T-helper 9 cell (primary cell): ENCODE measurements at regions not wholly inside any gene's neighbourhood (a gene's known extent, or its start where the extent isn't known, plus 50 kb on each side); places are given as distances from the start of the nearest gene placed in this dataset.

Experiments used
- DNase-seq: peaks from one replicate; pipeline ENCODE4 v3.0.0-alpha.2; 2020

DNA sequence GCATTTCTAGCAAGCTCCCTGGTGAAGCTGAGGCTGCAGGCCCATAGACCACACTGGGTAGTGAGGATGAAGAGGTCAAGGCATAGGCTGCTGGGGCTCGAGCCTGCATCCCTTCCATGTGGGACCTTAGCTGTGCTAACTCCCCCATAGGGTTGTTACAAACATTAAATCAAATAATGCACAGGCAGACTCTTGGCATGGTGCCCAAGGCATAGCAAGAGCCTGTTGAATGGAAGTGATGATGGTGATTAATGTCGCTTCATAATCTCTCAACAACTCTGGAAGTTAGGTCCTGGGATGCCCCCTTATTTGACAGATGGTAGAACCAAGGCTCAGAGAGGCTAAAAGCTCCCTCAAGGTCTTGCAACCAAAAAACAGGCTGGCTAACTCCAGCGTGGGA, 283.9 kb upstream of the EEF2KMT start:
- no peak for DNase-seq

- no peak for DNase-seq
Measured at GRCh38 chr16:5379954-5380353, 282.4 kb upstream of the EEF2KMT start.

GRCh38 chr16:5378531-5378930, 280.9 kb upstream of the EEF2KMT start:
- DNase-seq, result no peak

DNA sequence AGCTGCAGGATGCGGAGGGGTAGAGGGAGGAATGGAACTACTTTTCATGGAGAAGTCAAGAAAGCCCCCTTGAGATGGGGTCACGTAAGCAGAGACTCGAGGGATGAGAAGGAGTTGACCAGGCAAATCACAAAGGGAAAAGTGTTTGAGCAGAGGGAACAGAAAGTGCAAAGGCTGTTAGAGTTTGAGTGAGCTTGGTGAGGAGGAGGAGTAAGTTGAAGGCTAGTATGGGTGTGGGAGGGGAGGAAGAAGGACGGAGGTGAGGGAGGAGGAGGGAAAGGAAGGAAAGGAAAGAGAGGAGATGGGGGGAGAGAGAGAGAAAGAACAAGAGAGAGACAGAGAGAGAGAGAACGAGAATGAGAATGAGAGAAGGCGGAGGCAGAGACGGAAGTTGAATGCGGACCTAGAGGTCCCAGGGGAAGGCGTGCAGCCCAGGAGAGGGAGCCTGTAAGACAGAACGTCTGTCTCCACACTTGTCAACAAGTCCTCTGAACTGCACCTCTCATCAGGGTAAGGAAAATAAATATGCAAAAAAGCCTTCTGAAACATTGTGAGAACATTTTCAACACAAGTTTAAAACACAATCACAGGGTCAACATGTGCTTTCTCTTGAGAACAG, 279.8 kb upstream of the EEF2KMT start:
- DNase-seq, result no peak

- DNase-seq, result no peak
Measured at GRCh38 chr16:5374184-5374583, 276.6 kb upstream of the EEF2KMT start.

DNA sequence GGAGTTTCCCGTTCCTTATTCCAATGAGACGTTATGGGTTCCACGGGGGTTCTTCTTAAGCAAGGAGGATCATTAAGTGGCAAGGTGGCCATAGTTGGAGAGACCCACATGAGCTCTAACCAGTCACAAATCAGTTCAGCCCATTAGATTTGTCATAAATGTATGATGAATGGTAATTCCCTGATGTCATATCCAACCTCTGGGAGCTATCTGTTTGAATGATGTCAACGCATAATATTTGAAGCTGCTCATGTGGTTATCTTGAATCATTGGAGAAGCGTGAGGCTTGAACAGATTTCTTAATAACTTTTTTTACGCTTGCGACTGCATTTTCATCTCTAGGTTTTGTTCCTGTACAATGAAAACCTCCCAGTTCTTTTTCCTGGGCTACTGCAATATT, 270.4 kb upstream of the EEF2KMT start:
- DNase-seq, result no peak

DNA sequence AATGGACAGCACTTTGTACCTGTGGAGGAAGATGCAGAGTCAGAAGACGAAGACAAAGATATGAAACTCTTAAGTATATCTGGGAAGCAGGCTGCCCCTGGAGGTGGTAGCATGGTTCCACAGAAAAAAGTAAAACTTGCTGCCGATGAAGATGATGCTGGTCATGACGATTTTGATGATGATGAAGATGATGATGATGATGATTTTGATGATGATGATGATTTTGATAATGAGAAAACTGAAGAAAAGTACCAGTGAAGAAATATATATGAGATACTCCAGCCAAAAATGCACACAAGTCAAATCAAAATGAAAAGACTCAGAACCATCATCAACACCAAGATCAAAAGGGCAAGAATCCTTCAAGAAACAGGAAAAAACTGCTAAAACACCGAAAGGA, 268.5 kb upstream of the EEF2KMT start:
- no peak for DNase-seq

DNA sequence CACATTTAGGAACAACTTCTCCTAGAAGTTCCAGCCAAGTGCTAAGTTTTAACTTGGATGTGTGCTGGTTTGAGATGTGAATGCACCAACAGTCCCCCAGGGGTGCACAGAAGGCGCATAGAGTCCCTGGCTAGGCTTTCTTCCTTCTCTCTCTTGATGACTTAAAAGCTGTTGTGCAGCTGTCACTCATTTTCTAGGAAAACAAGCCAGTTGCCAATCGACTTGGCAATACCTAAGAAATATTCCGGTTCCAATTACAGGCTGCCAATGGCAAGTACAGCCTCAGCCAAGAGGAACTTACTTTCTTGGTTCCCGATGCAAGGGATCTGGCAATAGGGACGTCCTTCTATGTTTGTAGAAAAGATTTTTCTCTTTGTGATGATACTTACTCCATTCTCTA, 266.6 kb upstream of the EEF2KMT start:
- DNase-seq, result no peak

DNA sequence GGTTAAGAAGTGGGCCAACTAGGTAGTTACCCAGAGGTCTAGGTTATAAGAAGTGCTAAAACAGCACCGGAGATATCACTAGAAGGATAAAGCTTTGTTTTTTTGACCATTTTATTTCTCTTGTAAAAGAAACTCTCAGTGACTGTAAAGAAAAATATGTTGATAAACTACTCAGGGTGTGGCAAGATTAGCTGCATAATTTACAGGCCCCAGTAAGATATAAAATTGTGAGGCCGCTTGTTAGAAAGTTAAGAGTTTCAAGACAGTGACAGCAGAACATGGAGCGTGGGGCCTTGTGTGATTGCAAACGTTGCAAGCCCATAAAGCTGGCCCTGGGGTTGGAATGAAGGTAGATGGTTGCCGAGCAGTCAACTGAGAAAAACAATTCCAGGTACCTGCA, 263.7 kb upstream of the EEF2KMT start:
- no peak for DNase-seq

DNA sequence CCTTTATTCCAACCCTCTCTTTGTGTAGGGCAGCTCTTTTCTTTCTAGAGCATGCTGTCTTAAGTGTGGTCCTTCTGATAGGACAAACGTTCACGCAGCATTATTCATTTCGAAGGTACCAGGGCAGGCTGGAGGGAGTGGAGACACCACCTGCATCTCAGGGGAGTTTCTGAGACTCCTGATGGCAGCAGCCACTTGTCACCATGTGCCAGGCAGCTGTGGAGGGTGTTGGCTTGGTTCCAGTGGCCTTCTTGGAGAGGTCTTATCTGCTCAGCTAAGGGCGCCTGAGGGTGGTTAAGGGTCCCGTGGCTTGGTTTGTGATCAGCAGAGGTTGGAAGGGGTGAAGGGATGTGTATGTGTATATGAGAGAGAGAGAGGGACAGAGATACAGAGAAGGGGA, 257.1 kb upstream of the EEF2KMT start:
- DNase-seq, result no peak

DNA sequence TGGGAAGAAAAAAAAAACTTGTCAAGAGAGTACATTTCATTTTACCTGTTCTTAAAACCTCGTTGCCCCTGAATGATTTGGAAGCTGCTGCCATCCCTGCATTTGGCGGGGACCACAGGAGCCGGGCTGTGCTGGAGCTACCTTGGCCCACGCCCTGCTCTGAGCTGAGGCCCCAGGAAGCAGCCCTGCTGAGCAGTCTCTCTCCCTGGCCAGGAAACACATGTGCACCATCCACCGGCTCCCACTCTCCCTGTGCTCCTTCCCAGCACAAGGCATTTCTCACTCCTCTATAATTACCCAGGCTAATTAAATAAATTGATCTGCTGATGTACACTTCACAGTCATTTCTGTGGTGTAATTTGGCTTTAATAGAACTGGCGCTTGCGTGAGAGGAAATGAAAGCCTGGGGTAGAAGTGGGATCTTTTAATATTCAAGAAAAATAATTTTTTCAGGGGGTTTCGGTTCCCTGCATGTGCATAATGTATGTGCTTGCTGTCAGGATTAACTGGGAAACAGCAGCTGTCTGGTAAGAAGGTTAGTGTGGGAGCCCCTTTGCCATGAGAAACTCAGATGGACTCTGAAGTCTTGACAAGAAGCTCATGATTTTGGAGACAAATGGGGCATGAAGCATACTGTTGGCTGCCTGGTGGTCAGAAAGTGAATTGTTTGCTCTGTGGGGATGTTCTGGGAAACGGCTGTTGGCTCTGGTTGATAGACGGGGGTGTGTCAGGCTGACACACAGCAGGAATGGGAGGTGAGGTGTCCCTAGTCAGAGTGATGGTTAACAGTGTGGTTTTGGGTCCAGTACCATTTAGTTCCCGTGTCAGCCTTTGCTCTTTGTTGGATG, 252.3 kb upstream of the EEF2KMT start:
- no peak for DNase-seq

- no peak for DNase-seq
Measured at GRCh38 chr16:5349101-5349500, 251.5 kb upstream of the EEF2KMT start.

DNA sequence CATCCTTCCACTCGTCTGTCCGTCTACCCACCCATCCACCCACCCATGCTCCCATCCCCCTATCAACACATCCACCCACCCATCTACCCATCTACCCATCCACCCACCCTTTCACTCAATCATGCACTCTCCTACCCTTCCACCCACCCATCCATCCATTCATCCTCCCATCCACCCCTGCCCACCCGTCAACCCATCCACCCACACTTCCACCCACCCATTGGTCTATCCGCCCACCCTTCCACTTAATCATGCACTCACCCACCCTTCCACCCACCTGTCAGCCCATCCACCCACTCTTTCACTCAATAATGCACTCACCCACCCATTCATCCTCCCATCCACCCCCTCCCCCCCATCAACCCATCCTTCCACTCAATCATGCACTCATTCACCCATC, 250.0 kb upstream of the EEF2KMT start:
- no peak for DNase-seq

DNA sequence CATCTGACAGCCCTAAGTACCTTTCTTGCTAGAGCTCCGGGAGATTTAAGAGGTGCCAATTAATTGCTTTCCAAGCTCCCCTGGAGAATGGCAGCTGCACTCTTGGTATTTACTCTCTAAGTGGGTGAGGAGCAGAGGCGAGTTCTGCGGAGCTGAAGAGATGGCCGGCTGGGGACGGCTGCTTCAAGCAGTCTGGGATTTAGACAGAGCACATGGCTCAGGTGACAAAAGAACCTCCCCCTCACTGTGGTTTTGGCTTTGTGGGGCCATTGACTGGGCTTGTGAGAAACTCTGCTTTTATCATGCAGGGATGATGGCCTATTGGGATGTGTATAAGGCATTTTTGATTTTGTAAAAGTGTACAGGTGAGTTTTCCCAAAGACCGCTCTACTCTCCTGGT, 239.3 kb upstream of the EEF2KMT start:
- DNase-seq, result no peak

- no peak for DNase-seq
Measured at GRCh38 chr16:5333991-5334390, 236.4 kb upstream of the EEF2KMT start.

GRCh38 chr16:5333126-5333525, 235.5 kb upstream of the EEF2KMT start:
- DNase-seq, result no peak

DNA sequence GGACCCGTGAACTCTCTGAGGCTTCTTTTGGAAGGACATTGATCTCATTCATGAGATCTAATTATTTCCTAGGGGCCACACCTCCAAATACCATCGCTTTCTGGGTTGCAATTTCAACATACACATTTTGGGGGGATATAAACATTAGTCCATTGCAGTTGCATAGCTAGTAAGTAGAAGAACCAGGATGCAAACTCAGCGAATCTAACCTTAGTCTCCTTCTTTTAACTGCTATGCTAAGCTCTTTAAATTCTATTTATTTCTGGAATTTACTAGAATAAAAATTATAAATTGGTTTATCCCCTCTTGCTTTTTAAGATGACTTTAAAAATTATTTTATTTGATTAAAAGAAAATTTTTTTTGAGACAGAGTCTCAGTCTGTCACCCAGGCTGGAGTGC, 232.5 kb upstream of the EEF2KMT start:
- DNase-seq, result no peak

- DNase-seq, result no peak
Measured at GRCh38 chr16:5328546-5328945, 231.0 kb upstream of the EEF2KMT start.

- no peak for DNase-seq
Measured at GRCh38 chr16:5326395-5326794, 228.8 kb upstream of the EEF2KMT start.

DNA sequence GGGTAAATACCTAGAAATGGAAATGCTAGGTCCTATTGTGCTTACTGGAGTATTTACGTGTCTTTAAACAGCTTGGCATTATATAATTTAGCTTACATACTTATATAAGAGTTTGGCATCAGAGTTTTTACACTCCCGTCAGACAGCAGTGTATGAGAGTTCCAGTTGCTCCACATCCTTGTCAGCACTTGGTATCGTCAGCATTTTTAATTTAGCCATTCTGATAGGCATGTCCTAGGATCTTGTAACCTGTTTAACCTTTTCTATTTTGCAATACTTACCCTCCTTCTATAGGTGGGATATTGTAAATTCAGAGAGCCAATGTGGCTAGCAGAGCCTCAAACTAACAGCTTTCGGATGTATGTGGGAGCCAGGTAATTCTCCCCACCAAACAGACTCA, 228.3 kb upstream of the EEF2KMT start:
- no peak for DNase-seq

- no peak for DNase-seq
Measured at GRCh38 chr16:5323284-5324141, 225.9 kb upstream of the EEF2KMT start.

DNA sequence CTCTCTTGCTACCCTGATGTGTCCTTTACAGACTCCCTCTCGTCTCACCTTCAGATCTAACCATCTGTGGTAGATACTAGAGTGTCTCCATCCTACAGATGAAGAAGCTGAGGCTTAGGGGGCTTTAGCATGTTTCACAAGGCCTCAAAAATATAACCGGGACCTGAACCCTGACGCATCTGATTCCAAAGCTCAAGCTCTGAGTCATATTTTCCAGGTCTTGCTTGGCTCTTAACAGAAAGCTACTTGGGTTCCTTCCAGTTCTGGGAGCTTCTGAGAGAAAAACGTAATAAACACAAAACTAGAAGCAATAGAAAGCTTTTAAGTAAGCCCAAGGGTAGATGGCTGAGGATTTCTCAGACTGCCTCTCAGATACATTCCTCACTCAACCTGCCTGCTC, 224.3 kb upstream of the EEF2KMT start:
- no peak for DNase-seq

DNA sequence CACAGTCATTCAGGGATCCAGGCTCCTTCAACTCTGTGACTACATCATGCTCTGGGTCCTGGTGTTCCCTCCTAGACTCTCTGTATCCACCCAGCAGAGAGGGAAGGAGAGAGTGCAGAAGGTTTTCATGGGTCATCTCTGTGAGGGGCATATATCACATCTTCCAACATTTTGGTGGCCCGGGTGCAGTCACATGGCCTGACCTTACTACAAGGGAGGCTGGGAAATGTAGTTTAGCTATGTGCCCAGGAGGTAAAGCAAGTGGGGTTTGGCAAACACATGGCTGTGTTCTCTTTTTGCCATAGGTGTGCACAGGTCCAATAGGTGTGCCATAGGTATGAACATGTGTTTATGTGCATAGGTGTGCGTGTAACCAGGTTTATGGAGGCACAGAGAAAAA, 222.2 kb upstream of the EEF2KMT start:
- DNase-seq, result no peak

- DNase-seq, result no peak
Measured at GRCh38 chr16:5315914-5316313, 218.3 kb upstream of the EEF2KMT start.
